T-cell (primary cell): ENCODE measurements at regions not wholly inside any gene's neighbourhood (a gene's known extent, or its start where the extent isn't known, plus 50 kb on each side); places are given as distances from the start of the nearest gene placed in this dataset.

ENCODE experiments used
- ATAC-seq, 4 experiments: fragments of 200-7000 bp in 3 of 4; fragments of 150-1000 bp in 1 of 4; cut with Tn5 transposase; replicated peaks in 1 of 4; 1 replicate in 3 of 4; 2 replicates in 1 of 4; pipeline ENCODE4 v1.10.0; 2021; ENCODE audit warnings: moderate library complexity in 3 of 4, mild to moderate bottlenecking in 2 of 4, moderate number of reproducible peaks in 1 of 4
- CTCF ChIA-PET, 2 donors: fragments of 300-600 bp; sonication (Branson Sonifier 250); formaldehyde crosslinking; loops; one replicate each; lab custom pipeline; 2022; ENCODE audit warnings: antibody characterized with exemption in 2 of 2; lab: Charles Lee
- POLR2A ChIA-PET, 2 donors: fragments of 300-600 bp; sonication (Branson Sonifier 250); formaldehyde crosslinking; loops; one replicate each; lab custom pipeline; 2022; ENCODE audit warnings: antibody characterized with exemption in 2 of 2; lab: Charles Lee
- DNase-seq, 35 experiments: peaks; one replicate each; pipeline versions ENCODE4 v3.0.0 to v3.0.0-alpha.2; 2013 to 2023
- H3K27ac ChIP-seq: one replicate; pipeline ENCODE4 v1.5.1; 2013; ENCODE audit warnings: low read length
- H3K27me3 ChIP-seq, 2 experiments: replicated peaks in 1 of 2; 1 replicate in 1 of 2; 2 replicates in 1 of 2; pipeline versions ENCODE4 v1.6.1 to v1.7.0; 2013; ENCODE audit warnings: low read length in 1 of 2, mixed read lengths in 1 of 2; ENCODE audit not compliant: control insufficient read depth in 2 of 2, insufficient read depth in 2 of 2; ENCODE audit errors: extremely low read depth in 1 of 2
- H3K36me3 ChIP-seq, 2 donors: 1 replicate in 1 of 2; 2 replicates in 1 of 2; pipeline versions ENCODE4 v1.6.1 to v1.7.0; 2013; ENCODE audit warnings: low read length in 1 of 2; ENCODE audit not compliant: control insufficient read depth in 2 of 2, insufficient read depth in 1 of 2; ENCODE audit errors: extremely low read depth in 1 of 2
- H3K4me1 ChIP-seq, 2 experiments: 1 replicate in 1 of 2; 2 replicates in 1 of 2; pipeline versions ENCODE4 v1.6.1 to v1.7.0; 2013; ENCODE audit warnings: low read length in 2 of 2, mixed read lengths in 1 of 2; ENCODE audit not compliant: insufficient read depth in 2 of 2, control insufficient read depth in 1 of 2; ENCODE audit errors: extremely low read depth in 1 of 2
- H3K4me3 ChIP-seq, 2 donors: 1 replicate in 1 of 2; 2 replicates in 1 of 2; pipeline versions ENCODE4 v1.5.1 to v1.7.0; 2013; ENCODE audit warnings: mild to moderate bottlenecking in 2 of 2, low read length in 1 of 2, moderate library complexity in 1 of 2; ENCODE audit not compliant: control insufficient read depth in 1 of 2; ENCODE audit errors: extremely low read depth in 1 of 2
- H3K9me3 ChIP-seq: 2 replicates; pipeline ENCODE4 v1.7.0; 2013
- H3K27ac Mint-ChIP-seq, 2 donors: one replicate each; pipeline ENCODE4 v1.8.0; 2020 to 2021; ENCODE audit warnings: mild to moderate bottlenecking in 2 of 2, mixed read lengths in 2 of 2
- H3K27me3 Mint-ChIP-seq, 2 donors: one replicate each; pipeline ENCODE4 v1.8.0; 2021 to 2022; ENCODE audit warnings: mixed read lengths in 2 of 2
- H3K36me3 Mint-ChIP-seq: one replicate; pipeline ENCODE4 v1.8.0; 2021; ENCODE audit warnings: mixed read lengths
- H3K4me1 Mint-ChIP-seq, 3 donors: one replicate each; pipeline ENCODE4 v1.8.0; 2020 to 2022; ENCODE audit warnings: mixed read lengths in 3 of 3, mild to moderate bottlenecking in 1 of 3
- H3K4me3 Mint-ChIP-seq, 3 donors: one replicate each; pipeline ENCODE4 v1.8.0; 2020 to 2022; ENCODE audit warnings: mild to moderate bottlenecking in 3 of 3, mixed read lengths in 3 of 3, moderate library complexity in 3 of 3
- H3K9me3 Mint-ChIP-seq, 3 donors: one replicate each; pipeline ENCODE4 v1.8.0; 2020 to 2022; ENCODE audit warnings: mixed read lengths in 3 of 3
- WGBS: methylation state at CpG from one replicate; pipeline ENCODE4 v1.1.5; 2013; ENCODE audit warnings: missing lambda C conversion rate; ENCODE audit not compliant: insufficient coverage; 5-methylcytosine and 5-hydroxymethylcytosine counted together

- Histone ChIP-seq H3K4me3 (no peak overlapping the region), H3K9me3 (no peaks in the 10 kb centered on the region), H3K27ac (no peak overlapping the region), H3K27me3 (peaks cover 0 to 2% of the 10 kb centered on the region in 2 experiments), H3K4me1 (no peaks in the 10 kb centered on the region), H3K36me3 (no peaks in the 10 kb centered on the region)
- Mint-ChIP-seq H3K4me1 (no peaks in the 10 kb centered on the region), H3K4me3 (no peak overlapping the region), H3K27me3 (peaks cover 3 to 5% of the 10 kb centered on the region in 2 donors), H3K36me3 (no peaks in the 10 kb centered on the region), H3K27ac (no peak overlapping the region), H3K9me3 (peaks cover 0 to 4% (median 0%) of the 10 kb centered on the region in 3 donors)
- CTCF ChIA-PET = no interaction called here
- ATAC-seq (no peak), DNase-seq (no peak)
- POLR2A ChIA-PET = no interaction called here
Observed at GRCh38 chr6:156457601-156458000, 319.6 kb upstream of the ARID1B start.

DNA sequence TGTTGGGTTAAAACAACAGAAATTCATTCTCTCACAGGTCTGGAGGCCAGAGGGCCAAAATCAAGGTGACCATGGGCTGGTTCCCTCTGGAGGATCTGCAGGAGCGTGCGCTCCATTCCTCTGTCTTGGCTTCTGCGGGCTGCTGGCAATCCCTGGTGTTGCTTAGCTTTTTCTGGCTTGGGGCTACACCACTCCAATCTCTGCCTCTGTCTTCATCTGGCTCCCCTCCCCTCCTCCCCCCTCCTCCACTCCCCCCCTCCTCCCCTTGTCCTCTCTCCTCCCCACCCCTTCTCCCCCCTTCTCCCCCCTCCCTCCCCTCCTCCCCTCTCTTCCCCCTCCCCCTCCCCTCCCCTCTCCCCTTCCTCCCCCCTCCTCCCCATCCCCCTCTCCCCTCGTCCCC, 321.3 kb upstream of the ARID1B start:
- Histone ChIP-seq H3K9me3 (no peaks in the 10 kb centered on the region), H3K4me3 (no peak overlapping the region), H3K36me3 (no peaks in the 10 kb centered on the region), H3K27me3 (peaks cover 0 to 2% of the 10 kb centered on the region in 2 experiments), H3K27ac (no peak overlapping the region), H3K4me1 (no peaks in the 10 kb centered on the region)
- no peak for DNase-seq
- ATAC-seq = no peak
- ChIA-PET POLR2A (no interaction called here), CTCF (no interaction called here)
- H3K36me3 Mint-ChIP-seq = no peaks in the 10 kb centered on the region
- WGBS = 100% methylated on average over 2 of the region's 4 CpGs
- H3K4me1 Mint-ChIP-seq = no peaks in the 10 kb centered on the region
- H3K27ac Mint-ChIP-seq = no peak overlapping the region
- H3K4me3 Mint-ChIP-seq = no peak overlapping the region
- peaks cover 3 to 4% of the 10 kb centered on the region in 2 donors for H3K27me3 Mint-ChIP-seq
- peaks cover 0 to 4% (median 0%) of the 10 kb centered on the region in 3 donors for H3K9me3 Mint-ChIP-seq

DNA sequence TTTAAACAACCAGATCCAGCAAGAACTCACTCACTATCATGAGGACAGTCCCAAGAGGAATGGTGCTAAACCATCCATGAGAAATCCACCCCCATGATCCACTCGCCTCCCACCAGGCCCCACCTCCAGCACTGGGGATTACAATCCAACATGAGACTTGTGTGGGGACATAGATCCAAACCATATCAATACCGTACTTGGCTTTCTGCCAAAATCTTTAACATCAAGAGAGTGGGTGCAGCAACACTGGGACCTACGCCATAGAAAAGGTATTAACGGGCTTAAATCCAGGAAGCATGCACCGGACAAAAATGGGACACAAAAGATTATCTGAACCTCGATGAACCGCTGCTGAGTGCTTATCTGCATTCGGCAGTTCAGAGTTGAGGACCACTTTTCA, 322.3 kb upstream of the ARID1B start:
- H3K4me3 ChIP-seq = no peak overlapping the region
- Mint-ChIP-seq H3K27ac (no peak overlapping the region), H3K4me3 (no peak overlapping the region), H3K4me1 (peaks cover 0 to 2% (median 0%) of the 10 kb centered on the region in 3 donors), H3K9me3 (peaks cover 0 to 4% (median 0%) of the 10 kb centered on the region in 3 donors), H3K27me3 (peaks cover 0 to under 1% of the 10 kb centered on the region in 2 donors), H3K36me3 (no peaks in the 10 kb centered on the region)
- H3K27ac ChIP-seq = no peak overlapping the region
- WGBS = 86% methylated on average over 8 of the region's 8 CpGs
- CTCF ChIA-PET = no interaction called here
- H3K9me3 ChIP-seq = no peaks in the 10 kb centered on the region
- POLR2A ChIA-PET = no interaction called here
- DNase-seq (no peak), ATAC-seq (no peak)
- peaks cover 0 to 2% of the 10 kb centered on the region in 2 experiments for H3K27me3 ChIP-seq
- H3K4me1 ChIP-seq = no peaks in the 10 kb centered on the region
- H3K36me3 ChIP-seq = no peaks in the 10 kb centered on the region

- ChIA-PET POLR2A (no interaction called here), CTCF (no interaction called here)
- no peak for ATAC-seq
- H3K4me3 ChIP-seq = no peak overlapping the region
- H3K9me3 ChIP-seq = no peaks in the 10 kb centered on the region
- H3K27me3 Mint-ChIP-seq = no peaks in the 10 kb centered on the region
- peaks cover 0 to 2% of the 10 kb centered on the region in 2 experiments for H3K27me3 ChIP-seq
- no peak for DNase-seq
- no peaks in the 10 kb centered on the region for H3K36me3 Mint-ChIP-seq
- no peak overlapping the region for H3K27ac Mint-ChIP-seq
- no peak overlapping the region for H3K27ac ChIP-seq
- no CpG with 5 or more reads among the region's 5 CpGs for WGBS
- H3K4me1 Mint-ChIP-seq = peaks cover 0 to 2% (median 0%) of the 10 kb centered on the region in 3 donors
- no peaks in the 10 kb centered on the region for H3K4me1 ChIP-seq
- peaks cover 0 to 4% (median 0%) of the 10 kb centered on the region in 3 donors for H3K9me3 Mint-ChIP-seq
- no peak overlapping the region for H3K4me3 Mint-ChIP-seq
- no peaks in the 10 kb centered on the region for H3K36me3 ChIP-seq
Observed at GRCh38 chr6:156451726-156452125, 325.5 kb upstream of the ARID1B start.

DNA sequence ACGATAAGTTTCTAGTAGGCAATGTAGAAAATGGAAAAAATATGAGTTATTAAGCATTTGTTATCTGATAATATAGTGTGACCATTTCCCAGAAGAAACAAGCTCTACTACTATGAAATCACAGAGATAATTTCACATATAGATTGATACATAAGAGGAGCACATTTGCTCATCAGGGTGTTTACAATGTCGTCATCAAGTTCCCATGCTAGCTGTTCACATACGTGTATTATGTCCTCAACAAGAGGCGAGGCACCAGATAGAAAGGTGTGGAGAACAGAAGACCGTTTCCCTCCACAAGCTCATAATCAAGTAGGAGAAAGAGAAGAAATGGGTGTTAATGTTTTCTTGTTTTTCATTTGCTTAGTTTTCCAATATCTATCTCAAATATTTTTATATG, 326.1 kb upstream of the ARID1B start:
- Mint-ChIP-seq H3K4me1 (peaks cover 0 to 2% (median 0%) of the 10 kb centered on the region in 3 donors), H3K4me3 (no peak overlapping the region), H3K27ac (no peak overlapping the region), H3K9me3 (peaks cover 0 to 4% (median 0%) of the 10 kb centered on the region in 3 donors), H3K27me3 (no peaks in the 10 kb centered on the region), H3K36me3 (no peaks in the 10 kb centered on the region)
- no peaks in the 10 kb centered on the region for H3K36me3 ChIP-seq
- ChIA-PET POLR2A (no interaction called here), CTCF (interaction anchor here in 1 of 2 donors (0.7 kb wide), 1 partner anchor 103 kb away, joined by 3 read pairs; no protein-coding TSS in a partner anchor)
- H3K9me3 ChIP-seq = no peaks in the 10 kb centered on the region
- WGBS = no CpG with 5 or more reads among the region's 5 CpGs
- peaks cover 0 to 2% of the 10 kb centered on the region in 2 experiments for H3K27me3 ChIP-seq
- ATAC-seq (no peak), DNase-seq (no peak)
- H3K4me3 ChIP-seq = no peak overlapping the region
- no peaks in the 10 kb centered on the region for H3K4me1 ChIP-seq
- H3K27ac ChIP-seq = no peak overlapping the region

DNA sequence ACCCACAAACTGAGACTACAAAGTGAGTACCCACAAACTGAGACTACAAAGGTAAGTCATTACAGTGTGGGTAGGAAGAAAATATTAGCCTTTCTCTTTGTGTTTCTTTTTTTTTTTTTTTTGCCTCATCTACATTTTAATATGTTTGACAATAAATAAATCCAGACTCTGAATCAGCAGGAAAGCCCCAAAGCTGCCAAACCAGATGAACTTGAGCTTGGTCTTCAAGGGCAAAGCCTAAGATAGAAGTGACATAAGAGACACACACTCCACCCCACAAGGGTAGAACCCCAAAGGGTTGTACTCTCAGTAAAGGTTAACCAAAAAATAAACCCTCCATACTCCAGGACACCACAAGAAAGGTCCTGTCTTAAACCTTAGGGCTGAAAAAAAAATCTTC, 326.8 kb upstream of the ARID1B start:
- ChIA-PET CTCF (no interaction called here), POLR2A (no interaction called here)
- no peak overlapping the region for H3K27ac Mint-ChIP-seq
- DNase-seq = no peak
- no peak overlapping the region for H3K4me3 Mint-ChIP-seq
- no peak overlapping the region for H3K4me3 ChIP-seq
- no peak overlapping the region for H3K27ac ChIP-seq
- no peaks in the 10 kb centered on the region for H3K9me3 ChIP-seq
- H3K27me3 Mint-ChIP-seq = no peaks in the 10 kb centered on the region
- no peaks in the 10 kb centered on the region for H3K4me1 ChIP-seq
- H3K27me3 ChIP-seq = no peaks in the 10 kb centered on the region
- H3K4me1 Mint-ChIP-seq = peaks cover 0 to 2% (median 0%) of the 10 kb centered on the region in 3 donors
- no peak for ATAC-seq
- peaks cover 0 to 4% (median 0%) of the 10 kb centered on the region in 3 donors for H3K9me3 Mint-ChIP-seq
- H3K36me3 ChIP-seq = no peaks in the 10 kb centered on the region
- H3K36me3 Mint-ChIP-seq = no peaks in the 10 kb centered on the region

DNA sequence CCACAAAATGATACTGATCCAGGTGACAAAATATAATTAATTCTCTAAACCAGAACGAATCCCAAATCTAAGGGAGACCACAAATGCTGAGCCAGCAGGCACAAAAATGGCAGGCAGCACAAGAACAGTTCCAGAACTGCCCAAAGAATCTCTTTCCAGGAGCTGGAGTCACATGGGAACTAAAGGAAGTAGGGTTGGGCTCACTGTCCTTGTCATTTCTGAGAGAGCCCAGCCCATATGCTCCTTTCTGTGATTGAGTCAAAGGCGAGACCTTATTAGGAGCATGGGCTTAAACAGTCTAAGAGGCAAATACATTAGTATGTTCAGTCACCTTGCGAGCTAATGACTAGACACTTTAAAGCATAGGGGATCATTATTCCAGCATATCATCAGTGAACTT, 327.6 kb upstream of the ARID1B start:
- 86% methylated on average over 1 of the region's 3 CpGs for WGBS
- Histone ChIP-seq H3K4me3 (no peak overlapping the region), H3K9me3 (no peaks in the 10 kb centered on the region), H3K27ac (no peak overlapping the region), H3K27me3 (no peaks in the 10 kb centered on the region), H3K4me1 (no peaks in the 10 kb centered on the region), H3K36me3 (no peaks in the 10 kb centered on the region)
- Mint-ChIP-seq H3K4me1 (peaks cover 0 to 2% (median 0%) of the 10 kb centered on the region in 3 donors), H3K4me3 (no peak overlapping the region), H3K27ac (no peak overlapping the region), H3K9me3 (peaks cover 0 to 6% (median 0%) of the 10 kb centered on the region in 3 donors), H3K36me3 (no peaks in the 10 kb centered on the region), H3K27me3 (no peaks in the 10 kb centered on the region)
- DNase-seq (no peak), ATAC-seq (no peak)
- POLR2A ChIA-PET = no interaction called here
- CTCF ChIA-PET = no interaction called here
